Cardiac fibroblast (primary cell): ENCODE measurements at regions not wholly inside any gene's neighbourhood (a gene's known extent, or its start where the extent isn't known, plus 50 kb on each side); places are given as distances from the start of the nearest gene placed in this dataset.

Experiments
- DNase-seq, 2 donors: peaks; one replicate each; pipeline versions ENCODE4 v3.0.0 to v3.0.0-alpha.2; 2010; ENCODE audit warnings: low read depth in 2 of 2
- H3K4me3 ChIP-seq, 2 donors: replicated peaks in 1 of 2; 1 replicate in 1 of 2; 2 replicates in 1 of 2; pipeline ENCODE4 v1.5.1; 2011; ENCODE audit warnings: low read depth in 2 of 2, low read length in 2 of 2, mild to moderate bottlenecking in 2 of 2, moderate library complexity in 1 of 2
- CTCF ChIP-seq: IDR thresholded peaks from one replicate; pipeline ENCODE4 v1.5.1; 2011; ENCODE audit warnings: low read depth, mild to moderate bottlenecking, low read length, inconsistent platforms

GRCh38 chr22:49117486-49117885 is 710.2 kb downstream of the BRD1 start:
- no peak for DNase-seq
- no peak for TF ChIP-seq CTCF
- no peak overlapping the region for H3K4me3 ChIP-seq

- TF ChIP-seq CTCF, result no peak
- no peak overlapping the region for H3K4me3 ChIP-seq
Measured at GRCh38 chr22:49116486-49117120, 711.1 kb downstream of the BRD1 start.

GRCh38 chr22:49116021-49116420 is 711.7 kb downstream of the BRD1 start:
- no peak for DNase-seq
- H3K4me3 ChIP-seq, result no peak overlapping the region
- TF ChIP-seq CTCF, result no peak

More at GRCh38 chr22:49116486-49117120, 711.1 kb downstream of the BRD1 start:
- DNase-seq, result no peak

GRCh38 chr22:49115197-49115596 is 712.5 kb downstream of the BRD1 start:
- no peak overlapping the region for H3K4me3 ChIP-seq
- no peak for TF ChIP-seq CTCF
- no peak for DNase-seq

GRCh38 chr22:49113758-49114157 is 713.9 kb downstream of the BRD1 start:
- DNase-seq, result no peak
- H3K4me3 ChIP-seq, result no peak overlapping the region
- no peak for TF ChIP-seq CTCF

GRCh38 chr22:49112661-49113626 is 714.7 kb downstream of the BRD1 start:
- no peak for DNase-seq
- TF ChIP-seq CTCF, result no peak
- no peak overlapping the region for H3K4me3 ChIP-seq
